Neural cell (in vitro differentiated cells): ENCODE measurements at regions not wholly inside any gene's neighbourhood (a gene's known extent, or its start where the extent isn't known, plus 50 kb on each side); places are given as distances from the start of the nearest gene placed in this dataset.

Experiments
- H2AFZ ChIP-seq: fragments of 200-600, 300-800 bp; sonication (generic), shearing (Covaris generic); 2 replicates; pipeline ENCODE4 v1.6.0; 2014; ENCODE audit warnings: low read depth, mild to moderate bottlenecking, antibody characterized with exemption, low read length, moderate library complexity
- H3F3A ChIP-seq: fragments of 200-600 bp; shearing (Covaris generic); 2 replicates; pipeline ENCODE4 v1.6.1; 2016; ENCODE audit warnings: mild to moderate bottlenecking, moderate library complexity, mixed read lengths, antibody characterized with exemption, low read length; ENCODE audit not compliant: insufficient read depth, poor library complexity, severe bottlenecking
- H3K27ac ChIP-seq: fragments of 200-600, 300-800 bp; sonication (generic), shearing (Covaris generic); 2 replicates; pipeline ENCODE4 v1.5.1; 2014; ENCODE audit warnings: mild to moderate bottlenecking, low read length, moderate library complexity
- H3K27me3 ChIP-seq: fragments of 300-800, 200-600 bp; sonication (generic), shearing (Covaris generic); 2 replicates; pipeline ENCODE4 v1.6.0; 2014; ENCODE audit warnings: mild to moderate bottlenecking, low read depth, low read length, moderate library complexity; ENCODE audit not compliant: insufficient read depth
- H3K36me3 ChIP-seq: fragments of 300-800, 200-600 bp; sonication (generic), shearing (Covaris generic); 2 replicates; pipeline ENCODE4 v1.5.1; 2014; ENCODE audit warnings: mild to moderate bottlenecking, antibody characterized with exemption, low read length, moderate library complexity; ENCODE audit not compliant: insufficient read depth
- H3K4me2 ChIP-seq: fragments of 300-800, 200-600 bp; sonication (generic), shearing (Covaris generic); 2 replicates; pipeline ENCODE4 v1.6.0; 2014; ENCODE audit warnings: mild to moderate bottlenecking, low read length
- H3K4me3 ChIP-seq: fragments of 300-800, 200-600 bp; sonication (generic), shearing (Covaris generic); 2 replicates; pipeline ENCODE4 v1.5.1; 2014; ENCODE audit warnings: mild to moderate bottlenecking, low read length, moderate library complexity
- H3K79me2 ChIP-seq: fragments of 200-600 bp; shearing (Covaris generic); replicated peaks from 2 replicates; pipeline ENCODE4 v1.6.0; 2014; ENCODE audit warnings: mild to moderate bottlenecking, low read length, moderate library complexity; ENCODE audit not compliant: insufficient read depth
- H3K9ac ChIP-seq: fragments of 300-800, 200-600 bp; sonication (generic), shearing (Covaris generic); 2 replicates; pipeline ENCODE4 v1.6.1; 2016; ENCODE audit warnings: mild to moderate bottlenecking, low read length, mixed read lengths
- H3K9me2 ChIP-seq: fragments of 200-600 bp; shearing (Covaris generic); 2 replicates; pipeline ENCODE4 v1.6.1; 2016; ENCODE audit warnings: mild to moderate bottlenecking, low read length, mixed read lengths; ENCODE audit not compliant: insufficient read depth
- H3K9me3 ChIP-seq: fragments of 200-600, 300-800 bp; sonication (generic), shearing (Covaris generic); 2 replicates; pipeline ENCODE4 v1.6.1; 2016; ENCODE audit warnings: mild to moderate bottlenecking, mixed run types, low read length, moderate library complexity, mixed read lengths
- H4K20me1 ChIP-seq: fragments of 200-600 bp; shearing (Covaris generic); 2 replicates; pipeline ENCODE4 v1.6.1; 2016; ENCODE audit warnings: mild to moderate bottlenecking, mixed run types; ENCODE audit not compliant: insufficient read depth
- CTCF ChIP-seq: fragments of 450-650 bp; IDR thresholded peaks from 2 replicates; pipeline ENCODE4 v1.5.1; 2014; ENCODE audit warnings: antibody characterized with exemption, mild to moderate bottlenecking, moderate library complexity; ENCODE audit not compliant: poor library complexity, severe bottlenecking
- EP300 ChIP-seq: fragments of 450-650 bp; conservative IDR thresholded peaks from 2 replicates; pipeline ENCODE4 v1.6.1; 2014; ENCODE audit warnings: antibody characterized with exemption, mild to moderate bottlenecking, moderate library complexity; ENCODE audit not compliant: poor library complexity, severe bottlenecking
- EZH2 ChIP-seq: fragments of 200-600, 300-800 bp; shearing (Covaris generic), sonication (generic); IDR thresholded peaks from 2 replicates; pipeline ENCODE4 v1.6.1; 2014; ENCODE audit warnings: antibody characterized with exemption, low read length, borderline replicate concordance, mild to moderate bottlenecking; ENCODE audit not compliant: insufficient read depth, poor library complexity, severe bottlenecking
- MXI1 ChIP-seq: fragments of 450-650 bp; conservative IDR thresholded peaks from 2 replicates; pipeline ENCODE4 v1.6.1; 2014; ENCODE audit warnings: antibody characterized with exemption, mild to moderate bottlenecking; ENCODE audit not compliant: poor library complexity, severe bottlenecking
- POLR2AphosphoS5 ChIP-seq: IDR thresholded peaks from 2 replicates; pipeline ENCODE4 v1.6.1; 2012
- RAD21 ChIP-seq: fragments of 450-650 bp; conservative IDR thresholded peaks from 2 replicates; pipeline ENCODE4 v1.6.1; 2014; ENCODE audit warnings: antibody characterized with exemption, mild to moderate bottlenecking, moderate library complexity
- REST ChIP-seq: IDR thresholded peaks from 2 replicates; pipeline ENCODE4 v1.6.1; 2012; ENCODE audit warnings: borderline replicate concordance
- SMC3 ChIP-seq: fragments of 450-650 bp; conservative IDR thresholded peaks from 2 replicates; pipeline ENCODE4 v1.6.1; 2014; ENCODE audit warnings: antibody characterized with exemption, mild to moderate bottlenecking, moderate library complexity; ENCODE audit not compliant: poor library complexity
- TAF1 ChIP-seq: IDR thresholded peaks from 2 replicates; pipeline ENCODE4 v1.6.1; 2012; ENCODE audit warnings: low read depth

GRCh38 chr1:104765085-104765484 lies 1015.4 kb downstream of the AMY1C start:
- Histone ChIP-seq H3K9me3 (no peaks in the 10 kb centered on the region), H3K27ac (no peak overlapping the region), H3F3A (no peaks in the 10 kb centered on the region), H3K9me2 (no peaks in the 10 kb centered on the region), H4K20me1 (no peaks in the 10 kb centered on the region), H3K79me2 (no peaks in the 10 kb centered on the region), H3K4me3 (no peak overlapping the region), H2AFZ (no peak overlapping the region), H3K27me3 (no peaks in the 10 kb centered on the region), H3K36me3 (no peaks in the 10 kb centered on the region), H3K4me2 (no peak overlapping the region), H3K9ac (no peak overlapping the region)
- TF ChIP-seq POLR2AphosphoS5 (no peak), EZH2 (no peak), TAF1 (no peak), RAD21 (no peak), CTCF (no peak)

- Histone ChIP-seq H3K36me3 (no peaks in the 10 kb centered on the region), H3K4me2 (no peak overlapping the region), H3K9me3 (no peaks in the 10 kb centered on the region), H3K79me2 (no peaks in the 10 kb centered on the region), H4K20me1 (no peaks in the 10 kb centered on the region), H3K27ac (no peak overlapping the region), H3F3A (no peaks in the 10 kb centered on the region), H2AFZ (no peak overlapping the region), H3K9me2 (no peaks in the 10 kb centered on the region), H3K27me3 (no peaks in the 10 kb centered on the region), H3K9ac (no peak overlapping the region), H3K4me3 (no peak overlapping the region)
- TF ChIP-seq MXI1 (no peak), CTCF (no peak), SMC3 (no peak), EZH2 (no peak), TAF1 (no peak), REST (no peak), EP300 (no peak), RAD21 (no peak), POLR2AphosphoS5 (no peak)
These were observed 1018.8 kb downstream of the AMY1C start for GRCh38 chr1:104768466-104768865.
